Mucosa of stomach (tissue), 1 donor: ENCODE measurements at regions not wholly inside any gene's neighbourhood (a gene's known extent, or its start where the extent isn't known, plus 50 kb on each side); places are given as distances from the start of the nearest gene placed in this dataset.

ENCODE experiments used
- H3K27me3 ChIP-seq: one replicate; pipeline ENCODE4 v1.7.0; 2013; ENCODE audit warnings: mild to moderate bottlenecking, low read length; ENCODE audit not compliant: control insufficient read depth, insufficient read depth
- H3K36me3 ChIP-seq: one replicate; pipeline ENCODE4 v1.7.0; 2013; ENCODE audit warnings: low read length; ENCODE audit not compliant: control insufficient read depth, insufficient read depth
- H3K4me1 ChIP-seq: one replicate; pipeline ENCODE4 v1.7.0; 2013; ENCODE audit warnings: mild to moderate bottlenecking, low read length; ENCODE audit not compliant: control insufficient read depth, insufficient read depth
- H3K4me3 ChIP-seq: one replicate; pipeline ENCODE4 v1.7.0; 2013; ENCODE audit warnings: low read length
- H3K9ac ChIP-seq: one replicate; pipeline ENCODE4 v1.7.0; 2013; ENCODE audit warnings: mild to moderate bottlenecking, low read length, moderate library complexity
- H3K9me3 ChIP-seq: one replicate; pipeline ENCODE4 v1.7.0; 2013; ENCODE audit warnings: mild to moderate bottlenecking, low read length, moderate library complexity; ENCODE audit not compliant: control insufficient read depth
- donor health status: Pancreatic carcinoma.

DNA sequence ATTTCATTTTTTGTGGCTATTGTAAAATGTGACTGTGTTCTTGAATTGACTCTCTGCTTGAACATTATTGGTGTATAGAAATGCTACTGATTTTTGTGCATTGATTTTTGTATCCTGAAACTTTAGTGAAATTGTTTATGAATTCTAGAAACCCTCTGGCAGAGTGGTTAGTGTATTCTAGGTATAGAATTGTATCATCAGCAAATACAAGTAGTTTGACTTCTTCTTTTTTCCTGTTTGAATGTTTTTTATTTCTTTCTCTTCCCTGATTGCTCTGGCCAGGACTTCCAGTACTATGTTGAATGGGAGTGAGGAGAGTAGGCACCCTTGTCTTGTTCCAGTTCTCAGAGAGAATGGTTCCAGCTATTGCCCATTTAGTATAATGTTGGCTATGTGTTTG is 88.8 kb upstream of the HMHB1 start:
- H3K27me3 ChIP-seq, result no peaks in the 10 kb centered on the region
- H3K4me3 ChIP-seq, result no peak overlapping the region
- H3K9ac ChIP-seq, result no peak overlapping the region
- no peaks in the 10 kb centered on the region for H3K36me3 ChIP-seq
- no peaks in the 10 kb centered on the region for H3K4me1 ChIP-seq
- no peaks in the 10 kb centered on the region for H3K9me3 ChIP-seq

- Histone ChIP-seq H3K4me3 (no peak overlapping the region), H3K9ac (no peak overlapping the region), H3K4me1 (no peaks in the 10 kb centered on the region), H3K9me3 (no peaks in the 10 kb centered on the region), H3K36me3 (no peaks in the 10 kb centered on the region), H3K27me3 (no peaks in the 10 kb centered on the region)
Measured at GRCh38 chr5:143721925-143722324, 90.0 kb upstream of the HMHB1 start.

- H3K27me3 ChIP-seq, result no peaks in the 10 kb centered on the region
- no peak overlapping the region for H3K4me3 ChIP-seq
- H3K9ac ChIP-seq, result no peak overlapping the region
- H3K4me1 ChIP-seq, result no peaks in the 10 kb centered on the region
- no peaks in the 10 kb centered on the region for H3K9me3 ChIP-seq
- no peaks in the 10 kb centered on the region for H3K36me3 ChIP-seq
Measured at GRCh38 chr5:143720689-143721088, 91.3 kb upstream of the HMHB1 start.

DNA sequence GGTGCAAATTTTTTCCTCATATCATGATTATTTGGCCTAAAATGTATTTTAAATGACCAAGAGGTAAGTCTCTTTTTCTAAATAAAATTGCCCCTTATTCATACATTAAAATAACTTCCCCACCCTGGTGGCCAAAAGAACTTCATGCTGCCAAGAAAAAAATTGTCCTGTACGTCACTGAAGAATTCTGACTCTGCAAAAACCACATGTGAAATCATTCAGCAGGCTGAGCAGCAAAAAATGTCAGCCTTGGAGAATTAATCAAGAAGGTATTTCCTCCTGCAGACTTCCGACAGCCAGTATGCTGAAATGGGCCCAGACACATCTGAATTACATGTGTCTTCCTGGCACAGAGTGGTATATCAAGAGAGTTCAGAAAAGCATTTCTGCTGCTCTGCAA is 94.6 kb upstream of the HMHB1 start:
- Histone ChIP-seq H3K9me3 (no peaks in the 10 kb centered on the region), H3K4me3 (no peak overlapping the region), H3K36me3 (no peaks in the 10 kb centered on the region), H3K4me1 (no peaks in the 10 kb centered on the region), H3K9ac (no peak overlapping the region), H3K27me3 (no peaks in the 10 kb centered on the region)

GRCh38 chr5:143716881-143717280 is 95.1 kb upstream of the HMHB1 start:
- Histone ChIP-seq H3K9me3 (no peaks in the 10 kb centered on the region), H3K36me3 (no peaks in the 10 kb centered on the region), H3K27me3 (no peaks in the 10 kb centered on the region), H3K4me1 (no peaks in the 10 kb centered on the region), H3K4me3 (no peak overlapping the region), H3K9ac (no peak overlapping the region)

GRCh38 chr5:143715616-143716015 is 96.3 kb upstream of the HMHB1 start:
- no peak overlapping the region for H3K9ac ChIP-seq
- no peaks in the 10 kb centered on the region for H3K27me3 ChIP-seq

DNA sequence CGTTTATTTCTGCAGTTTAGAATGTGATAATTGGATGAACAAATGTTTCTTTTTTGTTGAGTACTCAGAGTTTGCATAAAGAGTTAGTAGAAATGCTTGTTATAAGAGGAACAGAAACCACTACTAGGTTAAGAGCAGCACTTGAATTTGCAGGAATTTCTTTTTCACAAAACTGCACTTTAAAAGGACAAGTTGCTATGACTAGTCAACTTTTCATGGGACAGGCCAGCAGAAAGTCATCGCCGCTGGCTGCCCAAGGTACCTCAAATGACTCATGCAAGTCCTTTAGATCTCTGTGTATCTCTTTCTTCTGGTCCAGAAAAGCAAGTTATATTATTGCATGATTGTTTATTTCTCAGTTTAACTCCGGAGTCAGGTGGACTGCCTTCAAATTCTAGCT is 97.3 kb upstream of the HMHB1 start:
- Histone ChIP-seq H3K27me3 (no peaks in the 10 kb centered on the region), H3K36me3 (no peaks in the 10 kb centered on the region), H3K4me3 (no peak overlapping the region), H3K9me3 (no peaks in the 10 kb centered on the region), H3K4me1 (no peaks in the 10 kb centered on the region), H3K9ac (no peak overlapping the region)

More at GRCh38 chr5:143715616-143716015, 96.3 kb upstream of the HMHB1 start:
- H3K9me3 ChIP-seq, result no peaks in the 10 kb centered on the region
- no peak overlapping the region for H3K4me3 ChIP-seq
- H3K4me1 ChIP-seq, result no peaks in the 10 kb centered on the region
- H3K36me3 ChIP-seq, result no peaks in the 10 kb centered on the region

- H3K9me3 ChIP-seq, result no peaks in the 10 kb centered on the region
- no peaks in the 10 kb centered on the region for H3K36me3 ChIP-seq
- no peak overlapping the region for H3K9ac ChIP-seq
- no peaks in the 10 kb centered on the region for H3K27me3 ChIP-seq
- H3K4me3 ChIP-seq, result no peak overlapping the region
- no peaks in the 10 kb centered on the region for H3K4me1 ChIP-seq
Measured at GRCh38 chr5:143713047-143714003, 98.6 kb upstream of the HMHB1 start.

GRCh38 chr5:143708672-143709071 is 103.3 kb upstream of the HMHB1 start:
- H3K9ac ChIP-seq, result no peak overlapping the region
- no peaks in the 10 kb centered on the region for H3K27me3 ChIP-seq
- no peaks in the 10 kb centered on the region for H3K36me3 ChIP-seq
- H3K9me3 ChIP-seq, result no peaks in the 10 kb centered on the region
- no peak overlapping the region for H3K4me3 ChIP-seq
- H3K4me1 ChIP-seq, result no peaks in the 10 kb centered on the region

- Histone ChIP-seq H3K9ac (no peak overlapping the region), H3K27me3 (no peaks in the 10 kb centered on the region), H3K36me3 (no peaks in the 10 kb centered on the region), H3K4me3 (no peak overlapping the region), H3K9me3 (no peaks in the 10 kb centered on the region), H3K4me1 (no peaks in the 10 kb centered on the region)
Measured at GRCh38 chr5:143707806-143708205, 104.2 kb upstream of the HMHB1 start.

DNA sequence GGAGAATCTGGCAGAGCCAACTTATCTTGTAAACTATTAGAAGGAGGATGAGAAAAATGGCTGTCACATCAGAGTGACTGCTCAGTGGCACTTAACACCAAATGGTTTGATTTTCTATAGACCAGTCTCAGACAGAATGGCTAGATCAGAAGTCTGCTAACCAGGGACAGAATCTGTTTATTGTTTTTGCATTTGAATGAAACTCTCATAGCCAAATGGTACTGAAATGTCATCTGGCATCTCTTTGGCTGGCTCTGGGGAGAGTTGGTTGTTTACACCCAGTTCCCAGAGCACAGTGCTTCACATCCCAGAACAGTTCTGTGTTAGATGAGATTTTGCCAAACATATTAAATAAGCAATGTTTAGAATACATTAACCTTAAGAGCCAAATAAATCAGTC is 106.6 kb upstream of the HMHB1 start:
- H3K4me3 ChIP-seq, result no peak overlapping the region
- H3K9ac ChIP-seq, result no peak overlapping the region
- no peaks in the 10 kb centered on the region for H3K9me3 ChIP-seq
- H3K27me3 ChIP-seq, result no peaks in the 10 kb centered on the region
- H3K36me3 ChIP-seq, result no peaks in the 10 kb centered on the region
- H3K4me1 ChIP-seq, result no peaks in the 10 kb centered on the region

DNA sequence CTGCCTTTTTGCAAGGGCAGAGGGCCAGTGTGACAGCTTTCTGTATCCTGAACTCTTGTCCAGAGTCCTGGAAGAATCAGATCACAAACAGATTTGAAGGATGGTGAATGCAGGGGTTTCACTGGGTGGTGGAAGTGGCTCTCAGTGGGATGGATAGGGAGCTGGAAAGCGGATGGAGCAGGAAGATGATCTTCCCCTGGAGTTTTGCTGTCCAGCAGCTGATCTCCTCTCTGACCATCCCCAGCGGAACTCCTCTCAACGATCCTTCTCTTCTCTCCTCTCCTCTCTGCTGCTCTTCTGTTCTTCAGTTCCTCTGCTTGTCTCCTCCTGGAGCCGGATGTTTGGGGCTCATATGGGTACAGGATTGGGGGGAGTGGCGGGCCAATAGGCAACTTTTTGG is 108.3 kb upstream of the HMHB1 start:
- no peaks in the 10 kb centered on the region for H3K36me3 ChIP-seq
- no peaks in the 10 kb centered on the region for H3K4me1 ChIP-seq
- H3K4me3 ChIP-seq, result no peak overlapping the region
- no peak overlapping the region for H3K9ac ChIP-seq
- no peaks in the 10 kb centered on the region for H3K27me3 ChIP-seq
- no peaks in the 10 kb centered on the region for H3K9me3 ChIP-seq
